Neural progenitor cell (in vitro differentiated cells): ENCODE measurements at regions not wholly inside any gene's neighbourhood (a gene's known extent, or its start where the extent isn't known, plus 50 kb on each side); places are given as distances from the start of the nearest gene placed in this dataset.

Experiments
- EZH2 ChIP-seq: fragments of 200-600 bp; sonication (generic); IDR thresholded peaks from 2 replicates; pipeline ENCODE4 v1.6.1; 2017; ENCODE audit warnings: antibody characterized with exemption, mild to moderate bottlenecking, moderate library complexity
- EZH2phosphoT487 ChIP-seq: fragments of 200-600 bp; sonication (generic); IDR thresholded peaks from 2 replicates; pipeline ENCODE4 v1.6.1; 2017; ENCODE audit warnings: antibody characterized with exemption
- TF ChIP-seq, protein P1 (sequence below): fragments of 200-600 bp; sonication (generic); IDR thresholded peaks from 2 replicates; pipeline ENCODE4 v1.5.1; 2017; ENCODE audit warnings: antibody characterized with exemption, mild to moderate bottlenecking

DNA sequence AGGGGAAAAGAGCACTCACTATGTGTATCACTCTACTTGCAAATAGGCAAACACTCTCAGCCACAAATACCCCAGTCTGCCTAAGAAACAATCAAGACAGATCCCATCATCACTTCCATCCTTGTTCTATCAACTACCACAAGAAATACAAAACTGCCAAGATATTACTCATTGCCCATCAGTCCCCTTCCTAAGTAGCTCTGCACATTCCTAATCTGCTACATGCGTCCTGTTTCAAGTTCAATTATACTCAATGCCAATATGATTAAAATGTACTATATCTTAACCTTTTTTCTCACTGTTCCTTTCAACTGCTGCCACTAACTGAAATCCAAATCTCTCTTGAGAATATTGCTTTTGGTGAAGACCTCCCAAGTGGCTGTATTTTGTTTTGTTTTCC, 1688.4 kb downstream of the PLA2G4A start:
- TF ChIP-seq EZH2 = no peak
- TF ChIP-seq, protein P1, sequence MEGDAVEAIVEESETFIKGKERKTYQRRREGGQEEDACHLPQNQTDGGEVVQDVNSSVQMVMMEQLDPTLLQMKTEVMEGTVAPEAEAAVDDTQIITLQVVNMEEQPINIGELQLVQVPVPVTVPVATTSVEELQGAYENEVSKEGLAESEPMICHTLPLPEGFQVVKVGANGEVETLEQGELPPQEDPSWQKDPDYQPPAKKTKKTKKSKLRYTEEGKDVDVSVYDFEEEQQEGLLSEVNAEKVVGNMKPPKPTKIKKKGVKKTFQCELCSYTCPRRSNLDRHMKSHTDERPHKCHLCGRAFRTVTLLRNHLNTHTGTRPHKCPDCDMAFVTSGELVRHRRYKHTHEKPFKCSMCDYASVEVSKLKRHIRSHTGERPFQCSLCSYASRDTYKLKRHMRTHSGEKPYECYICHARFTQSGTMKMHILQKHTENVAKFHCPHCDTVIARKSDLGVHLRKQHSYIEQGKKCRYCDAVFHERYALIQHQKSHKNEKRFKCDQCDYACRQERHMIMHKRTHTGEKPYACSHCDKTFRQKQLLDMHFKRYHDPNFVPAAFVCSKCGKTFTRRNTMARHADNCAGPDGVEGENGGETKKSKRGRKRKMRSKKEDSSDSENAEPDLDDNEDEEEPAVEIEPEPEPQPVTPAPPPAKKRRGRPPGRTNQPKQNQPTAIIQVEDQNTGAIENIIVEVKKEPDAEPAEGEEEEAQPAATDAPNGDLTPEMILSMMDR = no peak
- TF ChIP-seq EZH2phosphoT487 = no peak
